ENCODE measurements at regions not wholly inside any gene's neighbourhood (a gene's known extent, or its start where the extent isn't known, plus 50 kb on each side); places are given as distances from the start of the nearest gene placed in this dataset.

DNA sequence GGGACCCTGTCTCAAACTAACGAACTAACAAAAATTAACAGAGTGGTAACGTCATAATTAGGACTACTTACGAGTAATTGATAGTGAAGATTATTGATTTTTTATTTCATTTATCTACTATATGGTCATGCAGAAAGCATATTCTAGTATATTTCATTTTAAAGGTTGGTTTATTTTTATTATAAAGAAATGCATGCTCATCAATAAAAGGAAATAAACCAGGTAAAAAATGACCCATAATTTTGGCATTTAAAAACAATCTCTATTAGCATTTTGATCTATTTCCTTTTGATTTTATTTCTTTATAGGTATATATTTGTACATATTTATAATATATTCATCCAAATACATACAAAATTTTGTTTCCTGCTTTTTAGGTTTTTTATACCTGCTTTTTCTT is 401.4 kb upstream of the ID4 start:
- DNase-seq (ENCODE audit: insufficient read length, low spot score) = no peak
- no peak for FAIRE-seq

GRCh38 chr6:19438566-19439353 is 398.4 kb upstream of the ID4 start:
- FAIRE-seq (no peak), DNase-seq (ENCODE audit: insufficient read length, low spot score) (no peak)
- TF ChIP-seq SPI1 (IDR thresholded peaks at IDR 0.05; ENCODE audit: low read depth, low read length) (no peak), POLR2A (IDR thresholded peaks at IDR 0.05; ENCODE audit: low read depth, low read length) (no peak), POU2F2 (IDR thresholded peaks at IDR 0.05; ENCODE audit: low read depth, low read length) (no peak), PAX5 (IDR thresholded peaks at IDR 0.05; ENCODE audit: insufficient read depth, low read length, severe bottlenecking) (no peak), POLR2AphosphoS5 (IDR thresholded peaks at IDR 0.05; ENCODE audit: low read depth, low read length) (no peak), TAF1 (IDR thresholded peaks at IDR 0.05; ENCODE audit: low read depth, low read length) (no peak)

More for the DNA sequence above, 401.4 kb upstream of the ID4 start:
- no peak for TF ChIP-seq PAX5 (IDR thresholded peaks at IDR 0.05; ENCODE audit: insufficient read depth, low read length, severe bottlenecking)
- TF ChIP-seq POU2F2 (IDR thresholded peaks at IDR 0.05; ENCODE audit: low read depth, low read length) = no peak

DNA sequence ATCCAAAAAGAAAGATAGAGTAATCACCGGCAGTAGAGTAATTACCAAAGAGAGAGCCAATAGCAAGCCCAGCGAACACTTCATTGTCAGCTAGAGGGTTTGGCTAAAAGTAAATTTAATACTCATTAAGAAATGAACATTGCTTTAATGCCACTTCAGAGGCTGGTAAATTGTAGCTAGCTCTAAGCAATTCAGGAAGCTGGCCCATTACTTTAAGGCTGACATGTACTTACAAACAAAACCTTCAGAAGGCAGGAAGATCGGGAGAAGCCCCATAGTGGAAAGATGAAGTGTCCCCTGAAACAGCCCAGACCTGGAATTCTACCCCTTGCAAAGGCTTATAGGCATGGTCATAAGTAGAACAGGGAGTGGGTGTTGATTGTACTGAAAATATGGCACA is 396.6 kb upstream of the ID4 start:
- FAIRE-seq (no peak), DNase-seq (ENCODE audit: insufficient read length, low spot score) (no peak)
- TF ChIP-seq PAX5 (IDR thresholded peaks at IDR 0.05; ENCODE audit: insufficient read depth, low read length, severe bottlenecking) = no peak
- TF ChIP-seq TAF1 (IDR thresholded peaks at IDR 0.05; ENCODE audit: low read depth, low read length) = no peak
- no peak for TF ChIP-seq POLR2AphosphoS5 (IDR thresholded peaks at IDR 0.05; ENCODE audit: low read depth, low read length)
- no peak for TF ChIP-seq SPI1 (IDR thresholded peaks at IDR 0.05; ENCODE audit: low read depth, low read length)
- no peak for TF ChIP-seq POU2F2 (IDR thresholded peaks at IDR 0.05; ENCODE audit: low read depth, low read length)
- TF ChIP-seq POLR2A (IDR thresholded peaks at IDR 0.05; ENCODE audit: low read depth, low read length) = no peak

GRCh38 chr6:19443411-19443810 is 393.8 kb upstream of the ID4 start:
- no peak for FAIRE-seq
- no peak for TF ChIP-seq POU2F2 (IDR thresholded peaks at IDR 0.05; ENCODE audit: low read depth, low read length)
- TF ChIP-seq PAX5 (IDR thresholded peaks at IDR 0.05; ENCODE audit: insufficient read depth, low read length, severe bottlenecking) = no peak
- TF ChIP-seq POLR2AphosphoS5 (IDR thresholded peaks at IDR 0.05; ENCODE audit: low read depth, low read length) = no peak
- TF ChIP-seq TAF1 (IDR thresholded peaks at IDR 0.05; ENCODE audit: low read depth, low read length) = no peak
- TF ChIP-seq SPI1 (IDR thresholded peaks at IDR 0.05; ENCODE audit: low read depth, low read length) = no peak
- TF ChIP-seq POLR2A (IDR thresholded peaks at IDR 0.05; ENCODE audit: low read depth, low read length) = no peak
- DNase-seq (ENCODE audit: insufficient read length, low spot score) = no peak

DNA sequence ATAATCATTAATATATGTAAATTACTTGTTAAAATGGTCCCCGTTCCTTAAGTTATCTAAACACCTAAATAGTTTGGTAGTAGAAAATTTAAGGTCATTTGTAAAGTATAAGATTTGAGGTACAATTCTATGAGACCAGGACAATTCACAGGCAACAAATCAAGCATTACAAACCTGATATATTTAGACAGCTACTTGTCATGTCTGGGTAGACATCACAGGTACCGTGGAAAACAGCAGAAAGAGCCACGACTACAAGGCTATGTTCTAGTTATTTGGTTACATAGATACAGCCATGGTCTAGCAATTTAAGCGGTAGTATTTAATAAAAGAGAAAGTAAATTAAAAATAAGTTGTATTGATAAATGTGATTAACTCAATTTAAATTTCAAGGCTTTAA is 393.1 kb upstream of the ID4 start:
- TF ChIP-seq POLR2A (IDR thresholded peaks at IDR 0.05; ENCODE audit: low read depth, low read length) (no peak), TAF1 (IDR thresholded peaks at IDR 0.05; ENCODE audit: low read depth, low read length) (no peak), PAX5 (IDR thresholded peaks at IDR 0.05; ENCODE audit: insufficient read depth, low read length, severe bottlenecking) (no peak), SPI1 (IDR thresholded peaks at IDR 0.05; ENCODE audit: low read depth, low read length) (no peak), POLR2AphosphoS5 (IDR thresholded peaks at IDR 0.05; ENCODE audit: low read depth, low read length) (no peak), POU2F2 (IDR thresholded peaks at IDR 0.05; ENCODE audit: low read depth, low read length) (no peak)
- DNase-seq (ENCODE audit: insufficient read length, low spot score) (no peak), FAIRE-seq (no peak)

- FAIRE-seq = no peak
- TF ChIP-seq POLR2A (IDR thresholded peaks at IDR 0.05; ENCODE audit: low read depth, low read length) = no peak
- no peak for TF ChIP-seq TAF1 (IDR thresholded peaks at IDR 0.05; ENCODE audit: low read depth, low read length)
- TF ChIP-seq PAX5 (IDR thresholded peaks at IDR 0.05; ENCODE audit: insufficient read depth, low read length, severe bottlenecking) = no peak
- no peak for TF ChIP-seq SPI1 (IDR thresholded peaks at IDR 0.05; ENCODE audit: low read depth, low read length)
- no peak for DNase-seq (ENCODE audit: insufficient read length, low spot score)
These were observed 392.7 kb upstream of the ID4 start for GRCh38 chr6:19444481-19444880.

DNA sequence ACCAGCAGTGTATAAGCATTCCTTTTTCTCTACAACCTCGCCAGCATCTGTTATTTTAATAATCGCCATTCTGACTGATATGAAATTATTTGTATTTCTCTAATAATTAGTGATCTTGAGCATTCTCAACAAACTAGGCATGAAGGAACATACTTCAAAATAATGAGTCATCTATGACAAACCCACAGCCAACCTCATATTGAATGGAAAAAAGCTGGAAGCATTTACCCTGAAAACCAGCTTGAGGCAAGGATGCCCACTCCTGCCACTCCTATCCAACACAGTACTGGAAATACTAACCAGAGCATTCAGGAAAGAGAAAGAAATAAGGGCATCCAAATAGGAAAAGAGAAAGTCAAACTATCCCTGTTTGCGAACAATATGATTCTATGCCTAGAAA is 390.6 kb upstream of the ID4 start:
- TF ChIP-seq POLR2A (IDR thresholded peaks at IDR 0.05; ENCODE audit: low read depth, low read length) = no peak
- TF ChIP-seq SPI1 (IDR thresholded peaks at IDR 0.05; ENCODE audit: low read depth, low read length) = no peak
- no peak for TF ChIP-seq PAX5 (IDR thresholded peaks at IDR 0.05; ENCODE audit: insufficient read depth, low read length, severe bottlenecking)
- TF ChIP-seq POLR2AphosphoS5 (IDR thresholded peaks at IDR 0.05; ENCODE audit: low read depth, low read length) = no peak
- no peak for TF ChIP-seq POU2F2 (IDR thresholded peaks at IDR 0.05; ENCODE audit: low read depth, low read length)
- no peak for TF ChIP-seq TAF1 (IDR thresholded peaks at IDR 0.05; ENCODE audit: low read depth, low read length)
- DNase-seq (ENCODE audit: insufficient read length, low spot score) = no peak
- no peak for FAIRE-seq

GRCh38 chr6:19450651-19451050 is 386.5 kb upstream of the ID4 start:
- no peak for TF ChIP-seq POLR2AphosphoS5 (IDR thresholded peaks at IDR 0.05; ENCODE audit: low read depth, low read length)
- FAIRE-seq = no peak
- no peak for DNase-seq (ENCODE audit: insufficient read length, low spot score)

DNA sequence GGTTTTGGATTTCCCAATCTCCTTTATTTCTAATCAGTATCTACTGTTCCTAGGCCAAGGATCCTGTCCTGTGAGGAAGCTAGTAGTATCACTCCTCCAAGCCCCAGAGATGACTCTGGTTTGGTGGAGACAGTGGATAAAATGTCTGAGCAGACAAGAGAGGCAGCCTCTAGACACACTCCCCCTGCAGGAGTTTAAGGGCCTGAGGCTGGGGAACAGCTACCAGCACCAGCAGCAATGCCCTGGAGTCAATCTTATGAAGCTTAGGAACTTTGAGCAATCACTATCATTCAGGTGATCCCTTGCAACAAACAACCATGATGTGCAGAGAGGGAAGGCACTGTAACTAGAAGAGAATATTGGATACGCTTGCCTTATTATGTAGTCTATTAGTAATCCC is 384.7 kb upstream of the ID4 start:
- TF ChIP-seq TAF1 (IDR thresholded peaks at IDR 0.05; ENCODE audit: low read depth, low read length) = no peak
- no peak for TF ChIP-seq POLR2AphosphoS5 (IDR thresholded peaks at IDR 0.05; ENCODE audit: low read depth, low read length)
- no peak for TF ChIP-seq SPI1 (IDR thresholded peaks at IDR 0.05; ENCODE audit: low read depth, low read length)
- no peak for TF ChIP-seq PAX5 (IDR thresholded peaks at IDR 0.05; ENCODE audit: insufficient read depth, low read length, severe bottlenecking)
- no peak for TF ChIP-seq POLR2A (IDR thresholded peaks at IDR 0.05; ENCODE audit: low read depth, low read length)
- TF ChIP-seq POU2F2 (IDR thresholded peaks at IDR 0.05; ENCODE audit: low read depth, low read length) = no peak
- FAIRE-seq (no peak), DNase-seq (ENCODE audit: insufficient read length, low spot score) (no peak)

DNA sequence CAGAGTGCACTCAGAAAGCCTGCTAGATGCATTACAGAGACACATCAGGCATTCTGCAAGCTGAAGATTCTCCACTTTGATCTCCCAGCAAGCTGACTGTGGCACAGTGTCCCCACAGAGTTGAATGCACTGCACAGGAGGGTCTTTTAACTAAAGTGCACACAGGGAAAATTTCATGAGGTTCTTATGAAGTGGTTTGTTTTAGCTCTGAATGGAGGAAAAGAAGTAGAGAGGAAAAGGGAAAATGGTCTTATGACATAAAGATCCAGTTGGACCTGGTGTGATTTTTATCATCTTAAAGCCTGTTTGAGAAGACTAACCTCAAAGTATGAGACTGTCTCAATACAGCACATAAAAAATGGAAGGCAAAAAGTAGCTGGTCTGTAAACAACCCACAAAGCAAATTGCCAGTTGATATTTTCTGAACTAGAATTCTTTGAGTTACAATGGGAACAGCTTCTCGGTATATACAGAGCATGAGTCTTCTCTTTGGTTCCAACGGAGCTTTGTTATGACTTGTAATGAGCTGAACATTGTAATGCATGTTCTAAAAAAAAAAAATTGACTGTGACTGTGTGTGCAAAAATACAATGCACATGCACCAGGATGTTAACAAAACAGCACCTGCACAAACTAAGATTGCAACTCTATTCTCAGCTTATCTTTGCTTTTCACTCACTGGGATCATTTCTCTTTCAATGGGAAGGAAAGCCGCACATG is 383.0 kb upstream of the ID4 start:
- no peak for TF ChIP-seq POLR2AphosphoS5 (IDR thresholded peaks at IDR 0.05; ENCODE audit: low read depth, low read length)
- no peak for TF ChIP-seq SPI1 (IDR thresholded peaks at IDR 0.05; ENCODE audit: low read depth, low read length)
- TF ChIP-seq POU2F2 (IDR thresholded peaks at IDR 0.05; ENCODE audit: low read depth, low read length) = no peak
- TF ChIP-seq PAX5 (IDR thresholded peaks at IDR 0.05; ENCODE audit: insufficient read depth, low read length, severe bottlenecking) = no peak
- no peak for TF ChIP-seq POLR2A (IDR thresholded peaks at IDR 0.05; ENCODE audit: low read depth, low read length)
- TF ChIP-seq TAF1 (IDR thresholded peaks at IDR 0.05; ENCODE audit: low read depth, low read length) = no peak
- DNase-seq (ENCODE audit: insufficient read length, low spot score) = no peak
- FAIRE-seq = no peak
